HG03095 (cell line): ENCODE measurements at regions not wholly inside any gene's neighbourhood (a gene's known extent, or its start where the extent isn't known, plus 50 kb on each side); places are given as distances from the start of the nearest gene placed in this dataset.
"Not testable (repeated sequence)": the region's sequence is repeated elsewhere in the genome, so short reads cannot be mapped to it uniquely, and the experiment has no call there.

Experiments used
- ATAC-seq: cut with Tn5 transposase; IDR thresholded peaks from one replicate; pipeline ENCODE4 v1.9.1; 2021; ENCODE audit warnings: moderate library complexity; ENCODE audit not compliant: unreplicated experiment

DNA sequence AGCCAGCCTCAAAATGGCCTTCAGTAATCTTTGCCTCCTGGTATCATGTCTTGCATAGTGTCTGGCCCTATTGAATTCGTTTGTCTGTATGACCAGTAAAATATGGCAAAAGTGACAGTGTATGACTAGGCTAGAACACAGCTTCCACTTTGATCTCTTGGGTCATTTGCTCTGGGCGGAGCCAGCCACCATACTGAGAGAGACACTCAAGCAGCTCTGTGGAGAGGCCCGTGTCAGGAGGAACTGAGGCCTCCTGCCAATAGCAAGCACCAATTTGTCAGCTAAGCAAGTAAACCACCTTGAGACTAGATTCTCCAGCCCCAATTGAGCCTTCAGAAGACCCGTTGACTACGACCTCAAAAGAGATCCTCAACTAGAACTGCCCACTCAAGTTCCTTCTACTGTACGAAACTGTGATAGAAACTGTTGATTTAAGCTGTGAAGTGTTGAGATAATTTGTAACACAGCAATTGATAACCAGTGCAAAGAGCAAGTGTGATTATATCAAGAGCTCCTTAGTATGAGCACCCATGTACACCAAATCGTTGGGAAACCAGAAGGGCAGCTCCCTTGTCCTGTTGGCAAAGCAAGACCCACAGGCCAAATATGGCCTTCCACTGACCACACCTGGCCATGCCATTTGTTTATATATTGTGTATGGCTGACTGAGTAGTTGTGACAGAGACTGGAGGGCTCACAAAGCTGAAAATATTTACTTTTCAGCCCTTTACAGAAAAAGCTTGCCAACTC lies 52.7 kb upstream of the SERBP1 start:
- ATAC-seq = no peak

DNA sequence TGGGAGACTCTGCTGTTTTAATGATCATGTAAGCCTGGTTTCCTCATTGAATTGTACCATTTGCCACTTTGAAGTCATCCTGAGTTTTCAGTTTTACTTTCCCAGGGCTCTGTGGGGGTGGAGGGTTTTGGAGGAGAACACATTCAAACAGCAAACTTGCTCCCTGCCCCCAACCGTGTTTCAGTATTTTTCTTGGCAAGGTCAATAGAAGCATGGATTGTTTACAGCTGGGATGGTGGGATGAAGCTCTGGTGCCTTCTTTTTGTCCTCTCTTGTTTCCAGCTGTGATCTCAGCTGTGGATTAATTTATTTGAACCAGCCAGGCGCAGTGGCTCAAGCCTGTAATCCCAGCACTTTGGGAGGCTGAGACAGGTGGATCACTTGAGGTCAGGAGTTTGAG lies 54.3 kb upstream of the SERBP1 start:
- no peak for ATAC-seq

DNA sequence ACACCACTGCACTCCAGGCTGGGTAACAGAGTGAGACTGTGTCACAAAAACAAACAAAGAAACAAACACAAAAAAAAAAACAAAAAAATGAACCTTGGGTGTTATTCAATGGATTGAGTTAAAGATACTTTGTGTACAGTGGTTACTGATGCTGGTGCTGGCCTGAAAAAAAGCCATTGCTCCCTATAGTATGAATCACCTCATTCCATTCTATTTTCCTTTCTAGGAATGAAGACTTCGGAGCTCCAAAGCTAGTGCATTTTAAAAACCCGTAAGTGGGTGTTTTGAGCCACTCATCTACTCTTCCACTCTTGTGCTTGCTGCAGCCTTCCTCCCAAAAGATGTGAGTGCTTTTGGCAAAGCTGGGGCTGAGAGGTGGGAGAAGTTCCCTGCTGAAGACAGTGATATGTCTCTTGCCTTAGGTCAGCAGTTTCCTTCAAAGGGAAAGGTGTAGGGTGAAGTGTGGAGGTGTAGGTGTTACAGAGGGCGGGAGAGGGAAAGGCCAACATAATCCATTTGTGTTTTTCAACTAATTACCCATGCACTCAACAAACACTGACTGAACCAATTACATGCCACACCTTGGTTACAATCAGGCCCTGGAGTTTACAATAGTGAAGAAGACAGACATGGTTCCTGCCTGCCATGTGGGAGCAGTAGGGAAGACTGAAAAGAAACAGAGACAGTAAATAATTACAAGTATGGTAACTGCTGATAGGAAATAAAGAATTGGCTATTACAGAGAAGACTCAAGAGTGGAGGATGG lies 55.0 kb upstream of the SERBP1 start:
- ATAC-seq = no peak

DNA sequence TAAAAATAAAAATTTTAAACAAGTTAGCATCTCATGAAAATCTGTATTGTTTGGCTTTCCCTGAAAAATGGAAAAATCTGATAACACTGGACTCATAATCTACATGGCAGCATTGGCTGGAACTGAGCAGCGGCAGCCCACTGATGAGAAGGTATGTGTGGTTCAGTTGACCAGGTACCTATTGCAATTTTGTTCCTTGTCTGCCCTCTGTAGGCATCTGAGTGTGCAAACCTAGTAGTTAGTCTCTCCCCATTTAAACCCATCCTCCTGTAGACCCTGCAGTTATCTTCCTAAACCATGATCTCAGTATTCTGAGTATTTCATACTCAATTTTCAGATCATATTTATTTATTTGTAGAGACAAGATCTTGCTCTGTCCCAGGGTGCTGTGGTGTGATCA lies 59.4 kb upstream of the SERBP1 start:
- no peak for ATAC-seq

DNA sequence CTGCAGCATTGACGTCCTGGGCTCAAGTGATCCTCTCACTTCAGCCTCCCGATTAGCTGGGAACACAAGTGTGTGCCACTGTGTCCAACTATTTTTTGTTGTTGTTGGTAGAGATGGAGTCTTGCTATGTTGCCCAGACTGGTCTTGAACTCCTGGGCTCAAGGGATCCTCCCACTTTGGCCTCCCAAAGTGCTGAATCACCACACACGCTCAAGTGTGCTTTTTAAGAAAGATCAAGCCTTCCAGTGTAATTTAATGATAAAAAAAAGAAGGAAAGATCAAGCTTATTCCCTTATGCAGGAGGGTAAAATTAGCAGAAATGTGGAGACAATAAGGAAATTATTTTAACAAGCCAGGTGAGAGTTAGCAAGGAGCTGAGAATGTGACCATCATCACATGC lies 61.1 kb upstream of the SERBP1 start:
- ATAC-seq = no peak

DNA sequence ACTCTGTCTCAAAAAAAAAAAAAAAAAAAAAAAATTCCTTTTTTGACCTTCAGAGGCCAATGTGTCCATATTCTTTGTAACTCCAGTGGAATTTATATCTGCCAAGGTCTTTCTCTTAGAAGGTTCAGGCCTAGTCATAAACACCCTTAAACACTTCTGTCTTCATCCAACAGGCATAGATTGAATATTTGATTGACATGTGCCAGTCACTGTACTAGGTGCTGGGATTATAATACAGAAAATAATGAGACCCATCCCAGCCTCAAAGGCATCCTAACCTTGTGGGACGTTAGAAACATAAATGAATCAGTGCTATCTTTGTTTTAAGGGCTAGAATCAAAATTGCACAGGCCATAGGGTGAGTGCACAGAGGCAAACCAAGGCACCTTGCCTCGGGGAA lies 62.9 kb upstream of the SERBP1 start:
- ATAC-seq = no peak

DNA sequence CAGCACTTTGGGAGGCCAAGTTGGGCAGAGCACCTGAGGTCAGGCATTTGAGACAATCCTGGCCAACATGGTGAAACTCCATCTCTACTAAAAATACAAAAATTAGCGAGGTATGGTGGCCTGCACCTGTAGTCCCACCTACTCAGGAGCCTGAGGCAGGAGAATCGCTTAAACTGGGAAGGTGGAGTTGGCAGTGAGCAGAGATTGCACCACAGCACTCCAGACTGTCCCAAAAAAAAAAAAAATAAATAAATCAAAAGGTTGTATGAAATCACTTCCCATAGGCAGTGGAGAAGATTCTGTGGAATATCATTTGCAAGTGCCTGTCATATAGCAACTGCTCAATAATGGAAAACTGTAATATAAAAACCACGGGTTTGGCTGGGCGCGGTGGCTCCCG lies 65.1 kb upstream of the SERBP1 start:
- ATAC-seq = no peak

DNA sequence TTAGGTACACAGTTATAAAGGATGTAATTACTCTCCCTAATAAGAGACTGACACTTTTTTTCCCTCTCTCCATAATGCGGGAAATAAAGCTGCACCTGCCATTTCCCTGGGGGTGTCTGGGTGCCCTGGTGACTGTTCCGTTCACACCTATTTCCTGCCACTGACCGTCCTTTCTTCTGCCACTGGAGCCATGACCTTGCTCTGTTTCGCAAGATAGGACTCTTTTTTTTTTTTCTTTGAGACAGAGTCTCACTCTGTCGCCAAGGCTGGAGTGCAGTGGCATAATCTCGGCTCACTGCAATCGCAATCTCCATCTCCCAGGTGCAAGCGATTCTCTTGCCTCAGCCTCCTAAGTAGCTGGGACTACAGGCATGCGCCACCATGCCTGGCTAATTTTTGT lies 66.1 kb upstream of the SERBP1 start:
- ATAC-seq = no peak

DNA sequence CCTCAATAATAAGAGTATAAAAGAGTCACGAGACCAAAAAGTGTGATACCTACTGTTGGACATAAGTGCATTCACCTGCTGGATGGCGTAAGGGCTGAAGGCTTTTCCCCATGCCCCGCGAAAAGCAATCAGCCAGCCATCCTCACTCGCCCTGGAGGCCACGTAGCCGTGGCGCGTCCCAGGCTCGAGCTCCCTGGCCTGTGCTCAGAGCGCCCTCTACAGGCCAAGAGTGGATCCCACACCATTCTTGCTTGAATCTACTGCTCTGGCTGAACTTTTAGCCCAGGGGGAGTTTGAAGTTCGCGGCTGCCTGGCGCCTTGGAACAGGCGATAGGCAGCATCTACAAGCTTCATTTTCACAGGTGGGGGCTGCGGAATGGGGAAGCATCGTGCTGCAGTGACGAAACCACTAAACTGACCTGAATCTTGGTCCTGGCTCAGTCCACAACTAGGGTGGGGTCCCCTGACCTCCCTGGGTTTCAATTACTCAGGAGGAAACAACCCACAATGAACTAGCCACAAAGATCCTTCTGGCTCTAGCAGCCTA lies 70.3 kb upstream of the SERBP1 start:
- ATAC-seq = peak; percentile 99

DNA sequence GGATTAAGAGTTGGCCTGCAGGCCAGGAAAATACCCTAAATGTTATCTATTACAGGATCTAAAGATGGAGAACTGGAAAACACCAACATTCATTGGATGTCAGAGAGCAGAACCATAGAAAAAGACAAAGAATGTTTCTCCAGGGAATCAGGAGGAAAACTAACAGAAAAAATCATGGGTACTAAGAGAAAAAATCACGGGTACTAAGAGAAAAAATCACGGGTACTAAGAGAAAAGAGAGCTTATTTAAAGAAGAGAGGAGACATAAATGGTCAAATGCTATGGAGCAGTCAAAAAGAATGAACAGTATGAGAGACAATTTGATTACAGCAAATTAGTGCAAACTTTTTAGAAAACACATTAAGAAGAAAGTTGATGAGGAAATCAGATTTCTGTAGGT lies 73.8 kb upstream of the SERBP1 start:
- no peak for ATAC-seq

DNA sequence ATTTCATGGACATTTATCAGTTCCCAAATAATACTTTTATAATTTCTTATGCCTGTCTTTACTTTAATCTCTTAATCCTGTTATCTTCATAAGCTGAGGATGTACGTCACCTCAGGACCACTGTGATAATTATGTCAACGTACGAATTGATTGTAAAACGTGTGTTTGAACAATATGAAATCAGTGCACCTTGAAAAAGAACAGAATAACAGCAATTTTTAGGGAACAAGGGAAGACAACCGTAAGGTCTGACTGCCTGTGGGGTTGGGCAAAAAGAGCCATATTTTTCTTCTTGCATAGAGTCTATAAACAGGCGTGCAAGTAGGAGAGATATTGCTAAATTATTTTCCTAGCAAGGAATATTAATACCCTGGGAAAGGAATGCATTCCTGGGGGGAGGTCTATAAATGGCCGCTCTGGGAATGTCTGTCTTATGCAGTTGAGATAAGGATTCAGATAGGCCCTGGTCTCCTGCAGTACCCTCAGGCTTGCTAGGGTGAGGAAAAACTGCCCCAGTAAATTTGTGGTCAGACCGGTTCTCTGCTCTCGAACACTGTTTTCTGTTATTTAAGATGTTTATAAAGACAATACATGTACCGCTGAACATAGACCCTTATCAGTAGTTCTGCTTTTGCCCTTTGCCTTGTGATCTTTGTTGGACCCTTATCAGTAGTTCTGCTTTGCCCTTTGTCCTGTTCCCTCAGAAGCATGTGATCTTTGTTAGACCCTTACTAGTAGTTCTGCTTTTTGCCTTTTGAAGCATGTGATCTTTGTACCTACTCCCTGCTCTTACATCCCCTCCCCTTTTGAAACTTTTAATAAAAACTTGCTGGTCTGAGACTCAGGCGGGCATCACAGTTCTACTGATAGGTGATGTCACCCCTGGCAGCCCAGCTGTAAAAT lies 83.4 kb upstream of the SERBP1 start:
- not testable (repeated sequence) for ATAC-seq

DNA sequence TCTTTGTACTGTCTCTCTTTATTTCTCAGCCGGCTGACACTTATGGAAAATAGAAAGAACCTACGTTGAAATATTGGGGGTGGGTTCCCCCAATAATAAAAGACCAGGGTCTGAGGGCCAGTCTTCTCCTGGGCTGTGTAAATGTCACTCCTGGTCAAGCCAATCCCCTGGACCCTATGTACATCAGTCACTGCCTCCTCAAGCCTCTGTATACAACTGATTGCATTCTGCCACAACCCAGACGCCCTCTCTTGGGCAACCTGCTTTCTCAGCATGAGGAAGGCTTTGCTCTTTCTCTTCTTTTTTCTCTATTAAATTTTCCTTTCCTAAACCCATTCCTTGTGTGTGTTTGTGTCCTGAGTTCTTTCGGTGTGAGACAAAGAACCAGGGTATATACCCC lies 84.1 kb upstream of the SERBP1 start:
- no peak for ATAC-seq

DNA sequence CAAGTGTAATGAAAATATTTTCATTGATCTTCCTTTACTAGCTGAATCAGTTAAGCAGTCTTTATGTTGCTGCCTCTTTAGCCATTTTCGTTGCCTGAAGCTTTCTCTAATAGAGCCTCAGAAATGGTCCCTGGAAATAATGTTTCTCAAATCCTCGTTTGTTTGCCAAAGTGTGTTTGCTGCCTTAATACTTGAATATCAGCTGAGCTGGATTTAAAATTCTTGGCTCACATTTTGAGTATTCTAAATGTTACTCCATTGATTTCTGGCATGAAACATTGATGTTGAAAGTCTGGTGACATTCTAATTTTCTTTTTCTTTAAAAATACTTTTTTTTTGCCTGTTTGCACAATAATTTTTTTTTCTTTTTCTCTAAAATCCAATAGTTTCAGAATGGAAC lies 84.6 kb upstream of the SERBP1 start:
- ATAC-seq = no peak

DNA sequence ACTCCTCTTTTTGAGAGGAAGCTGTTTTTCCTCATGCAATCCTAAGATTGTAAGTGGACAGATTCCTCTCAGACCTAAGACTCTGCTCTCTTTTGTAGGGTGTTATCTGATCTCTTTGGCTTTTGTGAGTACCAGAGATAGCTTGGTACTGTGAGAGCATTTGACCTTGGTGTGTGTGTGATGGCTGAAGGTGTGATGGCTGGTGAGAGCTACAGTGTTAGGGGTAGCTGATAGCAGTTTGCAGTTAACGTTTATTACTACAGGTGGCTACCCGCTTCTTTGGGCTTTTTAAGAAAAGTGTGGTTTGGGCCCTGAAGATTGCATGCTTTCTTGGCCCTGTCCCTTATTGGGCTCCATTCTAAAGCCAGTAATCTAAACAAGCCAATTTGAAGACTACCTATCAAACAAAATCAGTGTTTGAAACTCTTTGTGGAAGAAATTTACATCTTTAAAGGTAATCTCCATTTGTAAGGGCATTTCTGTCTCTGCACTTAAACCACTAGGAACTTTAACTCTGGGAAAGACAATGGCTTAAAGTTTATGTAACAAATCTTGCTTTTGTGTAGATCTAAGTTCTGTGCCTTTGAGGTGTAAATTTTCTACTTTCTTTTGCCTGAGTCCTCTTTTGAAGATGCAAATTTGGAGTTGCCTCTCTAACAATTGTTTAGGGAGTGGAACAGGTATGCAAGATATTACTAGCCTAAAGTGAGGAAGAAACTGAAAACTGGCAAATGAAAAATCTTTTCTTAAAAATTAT lies 85.3 kb upstream of the SERBP1 start:
- no peak for ATAC-seq

DNA sequence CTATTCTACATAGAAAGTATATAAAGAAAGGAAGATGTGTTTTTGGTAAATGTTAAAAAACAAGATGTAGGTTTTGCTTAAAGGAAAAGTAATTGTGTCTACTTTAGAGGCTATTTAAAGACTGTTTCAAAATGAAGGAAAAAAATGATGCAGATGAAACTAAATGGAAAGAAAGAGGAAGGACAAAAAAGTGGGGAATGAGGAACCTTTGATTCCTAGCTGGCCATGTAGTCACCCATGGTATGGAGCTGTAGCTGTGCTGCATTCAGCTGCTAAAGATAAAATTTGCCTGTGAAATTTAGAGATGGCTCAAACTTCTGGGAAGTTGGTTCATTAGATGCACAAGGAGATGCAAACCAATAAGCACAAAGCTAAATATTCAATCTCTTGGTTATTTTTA lies 86.8 kb upstream of the SERBP1 start:
- ATAC-seq = no peak

DNA sequence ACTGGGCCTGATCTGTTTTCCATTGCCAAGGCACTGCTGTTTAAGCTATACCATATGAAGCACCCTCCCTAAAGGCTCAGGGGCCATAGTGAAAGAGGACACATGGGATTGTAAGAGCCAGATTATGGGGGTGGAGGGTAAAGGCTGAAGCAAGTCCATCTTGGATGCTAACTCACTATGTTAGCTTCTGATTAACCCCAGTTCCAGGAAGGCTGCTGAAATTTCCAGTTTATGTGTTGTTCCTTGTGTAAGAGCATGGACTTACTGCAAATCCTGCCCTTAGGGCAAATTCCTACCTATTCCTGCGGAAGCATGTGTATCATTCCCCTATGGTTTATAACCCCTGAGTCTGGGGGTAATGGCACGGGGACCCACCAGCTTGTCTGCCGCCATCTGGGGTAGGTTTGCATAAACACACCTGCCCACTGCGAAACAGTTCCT lies 91.8 kb upstream of the SERBP1 start:
- ATAC-seq = no peak

DNA sequence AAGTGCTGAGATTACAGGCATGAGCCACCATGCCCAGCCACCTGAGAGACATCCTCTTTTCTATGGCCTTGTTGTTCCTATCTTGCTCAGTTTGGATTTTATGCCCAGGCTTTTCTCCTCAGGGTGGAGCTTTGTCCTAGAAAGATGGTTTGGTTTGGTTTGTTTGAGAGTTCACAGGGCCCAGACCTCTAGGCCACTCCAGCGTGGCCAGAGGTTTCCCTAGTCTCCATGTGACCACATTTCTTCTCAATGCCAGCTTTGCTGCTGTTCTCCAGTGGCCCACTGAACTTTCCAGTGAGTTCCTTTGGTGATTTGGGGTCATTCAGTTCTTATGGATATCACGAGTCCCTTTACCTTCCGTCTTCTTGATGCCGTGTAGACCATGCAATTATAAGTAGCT lies 92.6 kb upstream of the SERBP1 start:
- no peak for ATAC-seq

DNA sequence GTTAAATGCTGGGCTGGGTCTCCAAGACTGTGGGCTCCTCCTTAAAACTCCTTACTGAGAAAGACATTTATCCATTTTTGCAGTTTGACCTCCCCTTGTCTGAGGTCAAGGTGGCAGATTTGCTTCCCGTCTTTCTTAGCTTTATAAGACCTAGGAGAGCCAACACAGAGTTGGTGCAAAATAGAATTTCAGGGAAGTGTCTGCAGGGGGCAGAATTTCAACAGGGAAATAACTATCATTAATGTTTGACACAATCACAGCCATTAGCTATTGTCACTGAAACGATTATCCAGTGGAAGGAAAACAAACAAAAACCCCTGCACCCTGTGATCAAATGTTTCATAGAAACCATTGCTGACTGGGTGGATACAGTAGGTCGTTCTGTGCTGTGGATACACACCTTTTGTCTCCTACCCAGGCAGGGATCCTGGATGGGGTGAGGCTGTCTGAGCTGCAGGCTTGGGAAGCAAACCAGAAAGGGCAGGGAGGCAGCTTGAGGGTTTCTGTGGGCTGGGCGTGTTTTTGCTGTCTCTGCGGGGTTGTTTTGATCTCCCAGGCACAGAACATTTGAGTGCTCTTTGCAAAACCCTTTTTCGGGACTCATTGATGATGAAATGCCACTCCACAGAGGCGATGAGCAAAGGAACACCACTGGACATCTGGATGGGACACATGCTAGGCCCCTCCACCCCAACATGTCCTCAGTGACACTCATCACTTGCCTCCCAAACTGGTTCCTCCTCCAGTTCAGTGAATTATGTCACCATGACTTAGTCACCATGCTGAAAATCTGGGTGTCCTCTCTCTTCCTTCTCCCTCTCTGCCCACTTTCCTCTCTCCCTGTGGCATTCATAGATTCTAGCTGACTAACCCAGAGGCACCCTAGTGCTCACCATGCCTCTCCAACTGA lies 94.2 kb upstream of the SERBP1 start:
- ATAC-seq = no peak

DNA sequence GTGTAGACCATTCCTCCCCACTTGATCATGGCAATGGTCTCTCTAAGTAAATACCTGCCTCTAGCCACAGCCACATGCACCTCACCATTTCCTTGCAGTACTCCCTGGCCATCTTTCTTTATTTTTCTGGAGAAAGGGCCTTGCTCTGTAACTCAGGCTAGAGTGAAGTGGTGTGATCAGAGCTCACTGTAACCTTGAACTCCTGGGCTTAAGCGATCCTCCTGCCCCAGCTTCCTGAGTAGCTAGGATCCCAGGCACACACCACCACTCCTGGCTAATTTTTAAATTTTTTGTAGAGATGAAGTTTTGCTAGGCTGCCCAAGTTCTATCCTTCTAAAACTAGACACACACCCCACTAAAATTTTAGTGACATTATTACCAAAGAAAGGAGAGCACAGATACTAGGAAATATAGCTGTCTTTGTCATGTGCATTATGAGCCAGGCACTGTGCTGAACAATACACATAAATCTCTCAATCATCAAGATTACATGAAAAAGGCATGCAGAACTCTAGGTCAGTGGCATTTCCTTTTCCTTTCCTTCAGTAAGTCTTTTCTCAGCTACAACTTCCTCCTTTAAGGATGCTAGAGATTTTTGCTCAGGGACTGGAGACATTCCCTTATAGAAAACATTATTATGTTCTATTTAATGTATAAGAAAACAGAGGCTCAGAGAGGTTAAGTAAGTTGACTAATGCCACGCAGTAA lies 95.0 kb upstream of the SERBP1 start:
- ATAC-seq = no peak
